Epithelial cell of proximal tubule (primary cell): ENCODE measurements at regions not wholly inside any gene's neighbourhood (a gene's known extent, or its start where the extent isn't known, plus 50 kb on each side); places are given as distances from the start of the nearest gene placed in this dataset.

ENCODE experiments used
- DNase-seq: peaks from one replicate; pipeline ENCODE4 v3.0.0-alpha.2; 2011; ENCODE audit warnings: low read depth
- H3K4me3 ChIP-seq: 2 replicates; pipeline ENCODE4 v1.5.1; 2011; ENCODE audit warnings: low read depth, mild to moderate bottlenecking, low read length
- CTCF ChIP-seq: conservative IDR thresholded peaks from 2 replicates; pipeline ENCODE4 v1.5.1; 2012; ENCODE audit warnings: low read depth, mild to moderate bottlenecking, low read length

GRCh38 chr4:162458051-162458450 lies 294.3 kb upstream of the FSTL5 start:
- no peak overlapping the region for H3K4me3 ChIP-seq
- no peak for DNase-seq
- no peak for TF ChIP-seq CTCF

GRCh38 chr4:162457071-162457865 lies 293.5 kb upstream of the FSTL5 start:
- no peak for TF ChIP-seq CTCF
- no peak for DNase-seq
- H3K4me3 ChIP-seq, result no peak overlapping the region

GRCh38 chr4:162456106-162456505 lies 292.3 kb upstream of the FSTL5 start:
- DNase-seq, result no peak
- no peak overlapping the region for H3K4me3 ChIP-seq

GRCh38 chr4:162450531-162451035 lies 286.8 kb upstream of the FSTL5 start:
- no peak for DNase-seq
- no peak overlapping the region for H3K4me3 ChIP-seq
- no peak for TF ChIP-seq CTCF

More at GRCh38 chr4:162456106-162456505, 292.3 kb upstream of the FSTL5 start:
- TF ChIP-seq CTCF, result no peak

GRCh38 chr4:162443510-162443909 lies 279.7 kb upstream of the FSTL5 start:
- TF ChIP-seq CTCF, result no peak
- no peak for DNase-seq
- no peak overlapping the region for H3K4me3 ChIP-seq

GRCh38 chr4:162442128-162442527 lies 278.3 kb upstream of the FSTL5 start:
- H3K4me3 ChIP-seq, result no peak overlapping the region
- no peak for TF ChIP-seq CTCF
- no peak for DNase-seq

GRCh38 chr4:162422312-162422711 lies 258.5 kb upstream of the FSTL5 start:
- TF ChIP-seq CTCF, result no peak
- no peak for DNase-seq
- no peak overlapping the region for H3K4me3 ChIP-seq
